K562 (cell line): ENCODE measurements at regions not wholly inside any gene's neighbourhood (a gene's known extent, or its start where the extent isn't known, plus 50 kb on each side); places are given as distances from the start of the nearest gene placed in this dataset.

Source experiments
- ATAC-seq: fragments of 200-7000 bp; cut with Tn5 transposase; 3 replicates; pipeline ENCODE4 v1.9.1; 2020; ENCODE audit warnings: moderate library complexity
- BruUV-seq: library from RNA; stranded (reverse); fragments of 400-500 nt; replicated peaks from 2 replicates; lab custom pipeline; 2021; lab: Mats Ljungman, UMichigan
- CTCF ChIA-PET: fragments of 300-600 bp; formaldehyde crosslinking; extraction: SDS; loops from one replicate; lab custom pipeline; 2021; ENCODE audit warnings: low intra/inter-chr PET ratio; lab: Yijun Ruan, JAX
- POLR2A ChIA-PET: fragments of 300-600, 350-650 bp; sonication (Branson Sonifier 250); formaldehyde crosslinking; extraction: SDS; loops from one replicate; lab custom pipeline; 2021; ENCODE audit warnings: antibody characterized with exemption, inconsistent platforms; lab: Yijun Ruan, JAX
- DNase-seq, 4 experiments: peaks; one replicate each; pipeline versions ENCODE4 v3.0.0 to v3.0.0-alpha.2; 2011 to 2018; ENCODE audit warnings: low spot score in 3 of 4, mixed read lengths in 3 of 4; ENCODE audit errors: extremely low read depth in 1 of 4
- FAIRE-seq: peaks from 2 replicates; lab custom pipeline; 2011; peaks lifted over from hg19 to GRCh38; lab: Jason Lieb, UNC
- H2AFZ ChIP-seq: 2 replicates; pipeline ENCODE4 v1.6.0; 2011; ENCODE audit warnings: low read depth, low read length, control low read depth, inconsistent platforms
- H3K27ac ChIP-seq: fragments of 200-600 bp; 3 replicates; pipeline ENCODE4 v1.8.0; 2011; ENCODE audit warnings: low read depth, mild to moderate bottlenecking, control low read depth, inconsistent platforms, low read length, moderate library complexity, mixed read lengths; ENCODE audit errors: extremely low read depth
- H3K27me3 ChIP-seq, 2 experiments: fragments of 300-600 bp in 1 of 2; 2 replicates in 1 of 2; 3 replicates in 1 of 2; pipeline versions ENCODE4 v1.6.0 to v1.8.0; 2011; ENCODE audit warnings: inconsistent platforms in 2 of 2, low read length in 2 of 2, mild to moderate bottlenecking in 1 of 2, mixed read lengths in 1 of 2, moderate library complexity in 1 of 2; ENCODE audit not compliant: control insufficient read depth in 2 of 2, insufficient read depth in 2 of 2
- H3K36me3 ChIP-seq: fragments of 300-600 bp; 3 replicates; pipeline ENCODE4 v1.8.0; 2011; ENCODE audit warnings: mild to moderate bottlenecking, low read length, inconsistent platforms; ENCODE audit not compliant: control insufficient read depth, insufficient read depth
- H3K4me1 ChIP-seq, 2 experiments: fragments of 200-600 bp in 1 of 2; replicated peaks in 1 of 2; 2 replicates in 1 of 2; 3 replicates in 1 of 2; pipeline versions ENCODE4 v1.5.1 to v1.8.0; 2011; ENCODE audit warnings: inconsistent platforms in 2 of 2, low read length in 2 of 2, mild to moderate bottlenecking in 1 of 2, mixed read lengths in 1 of 2, moderate library complexity in 1 of 2; ENCODE audit not compliant: control insufficient read depth in 2 of 2, insufficient read depth in 2 of 2
- H3K4me2 ChIP-seq: 2 replicates; pipeline ENCODE4 v1.6.1; 2011; ENCODE audit warnings: low read length, control low read depth, inconsistent platforms, mixed read lengths; ENCODE audit not compliant: insufficient read depth
- H3K4me3 ChIP-seq: fragments of 200-600 bp; sonication (generic), shearing (Covaris generic); 2 replicates; pipeline ENCODE4 v1.5.1; 2016; ENCODE audit warnings: control low read depth, inconsistent platforms
- H3K79me2 ChIP-seq: fragments of 200-600 bp; 3 replicates; pipeline ENCODE4 v1.8.0; 2011; ENCODE audit warnings: low read length, inconsistent platforms; ENCODE audit not compliant: control insufficient read depth, insufficient read depth
- H3K9ac ChIP-seq, 2 experiments: 2 replicates each; pipeline versions ENCODE4 v1.6.0 to v1.6.1; 2011; ENCODE audit warnings: low read depth in 2 of 2, low read length in 2 of 2, control low read depth in 1 of 2, inconsistent platforms in 1 of 2, mild to moderate bottlenecking in 1 of 2, mixed read lengths in 1 of 2; ENCODE audit not compliant: insufficient read depth in 1 of 2
- H3K9me1 ChIP-seq: one replicate; pipeline ENCODE4 v1.6.0; 2011; ENCODE audit warnings: inconsistent platforms, mild to moderate bottlenecking, low read length, moderate library complexity; ENCODE audit not compliant: control insufficient read depth, insufficient read depth
- H3K9me3 ChIP-seq: replicated peaks from 2 replicates; pipeline ENCODE4 v1.5.1; 2011; ENCODE audit warnings: low read depth, low read length, inconsistent platforms; ENCODE audit not compliant: control insufficient read depth, insufficient read depth
- H4K20me1 ChIP-seq: replicated peaks from 2 replicates; pipeline ENCODE4 v1.6.1; 2011; ENCODE audit warnings: low read length, inconsistent platforms, mixed read lengths; ENCODE audit not compliant: control insufficient read depth, insufficient read depth
- CBFB ChIP-seq: sonication (generic); formaldehyde crosslinking; IDR thresholded peaks from 2 replicates; pipeline ENCODE4 v1.4.0; 2020; ENCODE audit warnings: mild to moderate bottlenecking, missing genetic modification reagents
- CREM ChIP-seq: IDR thresholded peaks from 2 replicates; pipeline ENCODE4 v1.6.1; 2014; ENCODE audit warnings: antibody characterized with exemption, low read depth
- HMGN3 ChIP-seq: IDR thresholded peaks from 2 replicates; pipeline ENCODE4 v1.6.1; 2011; ENCODE audit warnings: borderline replicate concordance, low read depth, mild to moderate bottlenecking, mixed read lengths, low read length; ENCODE audit not compliant: insufficient read length; ENCODE audit errors: extremely low read depth
- MAFK ChIP-seq: IDR thresholded peaks from 2 replicates; pipeline ENCODE4 v1.6.1; 2011; ENCODE audit warnings: low read length, improper control_type of control experiment
- SAP30 ChIP-seq: fragments of 200-600 bp; sonication (generic); IDR thresholded peaks from 2 replicates; pipeline ENCODE4 v1.6.1; 2012; ENCODE audit warnings: borderline replicate concordance, low read depth, mild to moderate bottlenecking, moderate library complexity, low read length, control low read depth, inconsistent platforms; ENCODE audit not compliant: insufficient read depth, poor library complexity, severe bottlenecking
- SMAD3 ChIP-seq: fragments of 450-650 bp; formaldehyde crosslinking; conservative IDR thresholded peaks from 2 replicates; pipeline ENCODE4 v1.4.0; 2020; ENCODE audit warnings: mild to moderate bottlenecking
- TBP ChIP-seq: optimal IDR thresholded peaks from 2 replicates; pipeline ENCODE3; 2011; ENCODE audit warnings: low read depth, low read length, improper control_type of control experiment
- ZNF143 ChIP-seq: sonication (generic); formaldehyde crosslinking; IDR thresholded peaks from 2 replicates; pipeline ENCODE4 v1.9.0; 2022; ENCODE audit warnings: mild to moderate bottlenecking, missing genetic modification reagents
- ZNF668 ChIP-seq: fragments of 250-450 bp; sonication (Bioruptor Pico); IDR thresholded peaks from 2 replicates; pipeline ENCODE4 v1.8.0; 2022; ENCODE audit warnings: mild to moderate bottlenecking, inconsistent platforms
- WGBS: fragments of 100-300 bp; shearing (Covaris generic); methylation state at CpG from one replicate; pipeline ENCODE4 v1.1.6; 2016; ENCODE audit warnings: low coverage, mixed read lengths; ENCODE audit not compliant: insufficient coverage; ENCODE audit errors: missing lambda C conversion rate; 5-methylcytosine and 5-hydroxymethylcytosine counted together
- in situ Hi-C: fragments of 300-500 bp; cut with MboI; formaldehyde crosslinking; loops from 4 replicates; pipeline ENCODE4 v1.15.0; 2018; ENCODE audit warnings: inconsistent platforms, mixed read lengths
- intact Hi-C: fragments of 100-400 bp; cut with micrococcal nuclease; formaldehyde crosslinking; loops from 2 replicates; pipeline ENCODE4 v1.14.2; 2022
- TF ChIP-seq, protein P1 (sequence below): fragments of 250-450 bp; sonication (Bioruptor Pico); IDR thresholded peaks from 2 replicates; pipeline ENCODE4 v1.8.0; 2022; ENCODE audit warnings: moderate library complexity, mild to moderate bottlenecking, inconsistent platforms
- TF ChIP-seq, protein P2 (sequence below): fragments of 200-400 bp; formaldehyde crosslinking; IDR thresholded peaks from 2 replicates; pipeline ENCODE4 v1.6.1; 2017; ENCODE audit warnings: mild to moderate bottlenecking, low read depth, low read length, moderate library complexity

DNA sequence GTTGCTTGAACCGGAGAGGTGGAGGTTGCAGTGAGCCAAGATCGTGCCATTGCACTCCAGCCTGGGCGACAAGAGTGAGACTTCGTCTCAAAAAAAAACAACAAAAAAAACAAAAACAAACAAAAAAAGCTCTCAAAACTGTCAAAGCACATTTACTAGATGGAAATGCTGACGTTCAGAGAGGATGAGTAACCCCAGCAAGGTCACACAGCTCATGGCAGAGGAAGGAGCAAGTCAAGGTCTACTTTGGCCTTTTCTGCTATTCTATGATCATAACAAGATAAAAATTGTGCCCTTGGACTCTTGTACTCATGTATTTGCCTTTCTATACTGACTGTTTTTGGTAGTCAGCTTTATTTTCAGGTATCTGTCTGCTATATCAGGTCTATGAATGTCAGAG is 109.5 kb downstream of the ARL6IP6 start (continued):
- TF ChIP-seq, protein P1, sequence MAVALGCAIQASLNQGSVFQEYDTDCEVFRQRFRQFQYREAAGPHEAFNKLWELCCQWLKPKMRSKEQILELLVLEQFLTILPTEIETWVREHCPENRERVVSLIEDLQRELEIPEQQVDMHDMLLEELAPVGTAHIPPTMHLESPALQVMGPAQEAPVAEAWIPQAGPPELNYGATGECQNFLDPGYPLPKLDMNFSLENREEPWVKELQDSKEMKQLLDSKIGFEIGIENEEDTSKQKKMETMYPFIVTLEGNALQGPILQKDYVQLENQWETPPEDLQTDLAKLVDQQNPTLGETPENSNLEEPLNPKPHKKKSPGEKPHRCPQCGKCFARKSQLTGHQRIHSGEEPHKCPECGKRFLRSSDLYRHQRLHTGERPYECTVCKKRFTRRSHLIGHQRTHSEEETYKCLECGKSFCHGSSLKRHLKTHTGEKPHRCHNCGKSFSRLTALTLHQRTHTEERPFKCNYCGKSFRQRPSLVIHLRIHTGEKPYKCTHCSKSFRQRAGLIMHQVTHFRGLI (CRISPR knock-in tag) = no peak
- TF ChIP-seq CREM (no peak), ZNF668 (CRISPR knock-in tag) (no peak), SAP30 (no peak), HMGN3 (no peak)

DNA sequence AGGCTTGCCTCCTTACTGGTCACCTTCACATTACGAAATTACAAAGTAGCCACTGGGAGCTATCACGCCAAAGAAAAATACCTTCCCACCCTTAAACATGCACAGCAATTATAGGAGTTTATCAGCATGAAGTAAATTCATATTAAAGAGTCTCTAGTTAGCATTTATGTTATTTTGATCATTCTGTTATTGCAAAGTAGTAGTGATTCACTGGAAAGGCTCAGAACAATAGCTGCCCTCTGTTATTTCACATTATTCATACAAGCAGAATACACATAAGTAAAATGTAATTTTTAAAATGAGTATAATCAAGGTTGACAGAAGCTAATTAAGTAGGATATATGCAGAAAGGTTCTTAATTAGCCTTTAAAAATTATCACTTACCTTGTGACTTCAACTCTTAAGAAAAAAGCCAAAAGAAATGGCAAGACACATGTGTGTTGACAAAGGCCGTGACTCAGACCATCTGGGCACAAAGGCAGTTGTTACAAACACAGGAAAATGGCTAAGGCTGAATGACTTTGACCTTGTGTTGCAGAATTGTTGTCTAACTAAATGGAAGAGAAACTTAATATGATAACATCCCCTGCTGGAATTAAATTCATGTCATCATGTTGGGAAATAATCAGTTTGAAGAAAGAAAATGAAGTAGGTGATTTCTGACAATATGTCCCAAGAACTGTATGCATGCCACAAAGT is 108.3 kb downstream of the ARL6IP6 start:
- Histone ChIP-seq H4K20me1 (no peaks in the 10 kb centered on the region), H3K9me3 (no peaks in the 10 kb centered on the region), H3K4me3 (no peak overlapping the region), H3K4me1 (no peaks in the 10 kb centered on the region), H3K27ac (no peak overlapping the region), H3K9ac (no peak overlapping the region), H3K79me2 (no peaks in the 10 kb centered on the region), H2AFZ (no peak overlapping the region), H3K4me2 (no peak overlapping the region), H3K9me1 (no peaks in the 10 kb centered on the region), H3K27me3 (no peaks in the 10 kb centered on the region), H3K36me3 (no peaks in the 10 kb centered on the region)
- BruUV-seq = no TSS peak
- FAIRE-seq (no peak), ATAC-seq (no peak), DNase-seq (no peak)
- ChIA-PET POLR2A (no interaction called here), CTCF (no interaction called here)
- in situ Hi-C loops (no loop called here), intact Hi-C loops (no loop called here)
- WGBS = 0% methylated on average over 3 of the region's 3 CpGs
- no peak for TF ChIP-seq MAFK
- no peak for TF ChIP-seq TBP
- TF ChIP-seq, protein P2, sequence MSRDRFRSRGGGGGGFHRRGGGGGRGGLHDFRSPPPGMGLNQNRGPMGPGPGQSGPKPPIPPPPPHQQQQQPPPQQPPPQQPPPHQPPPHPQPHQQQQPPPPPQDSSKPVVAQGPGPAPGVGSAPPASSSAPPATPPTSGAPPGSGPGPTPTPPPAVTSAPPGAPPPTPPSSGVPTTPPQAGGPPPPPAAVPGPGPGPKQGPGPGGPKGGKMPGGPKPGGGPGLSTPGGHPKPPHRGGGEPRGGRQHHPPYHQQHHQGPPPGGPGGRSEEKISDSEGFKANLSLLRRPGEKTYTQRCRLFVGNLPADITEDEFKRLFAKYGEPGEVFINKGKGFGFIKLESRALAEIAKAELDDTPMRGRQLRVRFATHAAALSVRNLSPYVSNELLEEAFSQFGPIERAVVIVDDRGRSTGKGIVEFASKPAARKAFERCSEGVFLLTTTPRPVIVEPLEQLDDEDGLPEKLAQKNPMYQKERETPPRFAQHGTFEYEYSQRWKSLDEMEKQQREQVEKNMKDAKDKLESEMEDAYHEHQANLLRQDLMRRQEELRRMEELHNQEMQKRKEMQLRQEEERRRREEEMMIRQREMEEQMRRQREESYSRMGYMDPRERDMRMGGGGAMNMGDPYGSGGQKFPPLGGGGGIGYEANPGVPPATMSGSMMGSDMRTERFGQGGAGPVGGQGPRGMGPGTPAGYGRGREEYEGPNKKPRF = no peak
- TF ChIP-seq ZNF143 (CRISPR knock-in tag) = no peak
- no peak for TF ChIP-seq CBFB
- TF ChIP-seq SMAD3 = no peak
